ENCODE measurements at regions not wholly inside any gene's neighbourhood (a gene's known extent, or its start where the extent isn't known, plus 50 kb on each side); places are given as distances from the start of the nearest gene placed in this dataset.

DNA sequence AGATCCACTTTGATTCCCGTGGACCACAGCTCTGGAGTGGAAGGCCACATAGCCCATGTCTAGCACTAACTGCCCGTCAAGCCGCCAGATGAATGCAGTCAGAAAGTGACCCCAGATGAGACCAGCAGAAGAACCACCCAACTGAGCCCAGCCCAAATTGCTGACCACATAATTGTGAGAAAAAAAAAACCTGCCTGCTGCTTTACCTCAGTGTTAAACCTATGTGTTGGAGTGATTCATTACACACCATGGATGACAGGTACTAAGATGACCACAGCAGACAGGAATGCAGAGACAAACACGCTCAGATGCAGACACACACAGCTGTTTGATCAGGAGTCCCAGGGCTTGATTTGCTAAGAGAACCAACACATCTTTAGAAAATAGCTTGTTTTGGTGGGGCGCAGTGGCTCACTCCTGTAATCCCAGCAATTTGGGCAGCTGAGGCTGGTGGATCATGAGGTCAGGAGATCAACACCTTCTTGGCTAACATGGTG is 168.1 kb upstream of the PPP2R2D start:
- no peak for DNase-seq (ENCODE audit: low read depth in 2 of 2)

DNA sequence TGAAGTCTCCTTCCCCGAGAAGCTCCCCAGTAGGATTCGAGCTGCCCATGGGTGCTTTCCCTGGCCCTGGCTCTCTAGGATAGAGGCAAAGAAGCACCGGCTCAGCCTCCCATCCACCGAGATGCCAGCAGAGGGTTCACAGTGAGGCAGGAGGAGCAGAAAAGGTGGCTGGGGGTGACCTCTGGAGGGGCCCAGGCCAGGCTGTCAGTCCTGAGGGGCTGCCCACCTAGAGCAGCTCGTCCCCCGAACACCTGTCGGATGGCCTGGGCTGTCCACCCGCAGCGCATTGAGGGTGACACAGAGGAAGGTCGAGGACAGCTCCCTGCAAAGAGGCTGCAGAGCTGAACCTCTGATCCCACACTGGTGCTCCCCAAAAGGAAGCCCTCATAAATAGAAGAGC is 167.2 kb upstream of the PPP2R2D start:
- no peak for DNase-seq (ENCODE audit: low read depth in 2 of 2)

DNA sequence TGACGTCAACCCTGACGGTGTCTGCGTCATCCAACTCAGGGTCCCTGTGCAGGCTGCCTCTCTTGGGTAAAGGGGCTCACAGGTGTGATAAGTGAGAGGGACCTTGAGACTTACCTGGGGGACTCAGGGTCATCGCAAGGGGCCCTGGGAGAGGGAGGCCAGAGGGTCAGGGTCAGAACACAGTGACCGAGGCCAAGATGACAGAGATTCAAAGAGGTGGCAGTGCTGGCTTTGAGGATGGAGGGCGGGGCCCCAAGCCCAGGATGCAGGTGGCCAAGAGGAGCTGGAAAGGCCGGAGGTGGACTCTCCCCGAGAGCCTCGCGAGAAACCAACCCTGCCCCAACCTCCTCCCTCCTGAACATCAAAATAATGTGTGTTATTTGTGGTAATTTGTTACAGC is 165.2 kb upstream of the PPP2R2D start:
- DNase-seq (ENCODE audit: low read depth in 2 of 2), result no peak

DNA sequence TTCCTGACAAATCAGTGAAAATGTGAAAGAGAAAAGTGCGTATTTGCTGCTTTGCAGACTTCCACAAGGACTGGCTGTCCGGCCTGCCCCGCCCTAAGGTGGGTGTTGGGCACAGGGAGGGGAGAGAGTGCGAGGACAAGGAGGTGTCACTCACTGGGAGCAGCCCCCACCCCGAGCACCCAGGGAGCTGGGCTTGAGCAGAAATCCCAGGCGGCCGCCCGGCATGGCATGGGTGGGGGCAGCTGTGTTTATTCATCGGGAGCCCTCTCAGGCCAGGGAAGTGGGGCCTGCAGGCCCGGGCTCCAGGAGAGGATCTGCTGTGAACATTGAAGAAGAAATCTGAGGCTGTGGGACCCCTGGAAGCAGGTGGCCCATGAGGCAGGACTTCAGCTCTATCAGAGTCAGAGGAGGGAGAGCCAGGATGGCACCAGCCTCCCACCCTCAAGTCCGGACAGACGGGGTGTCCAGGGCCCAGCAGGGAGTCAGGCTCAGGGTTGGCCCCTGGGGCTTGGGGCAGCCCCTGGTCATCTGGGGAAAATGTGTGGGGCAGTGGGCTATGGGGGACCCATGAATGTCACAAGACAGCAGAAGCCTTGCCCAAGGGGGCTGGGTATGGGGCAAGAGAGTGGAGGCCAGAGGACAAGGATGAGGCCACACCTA is 164.4 kb upstream of the PPP2R2D start:
- no peak for DNase-seq (ENCODE audit: low read depth in 2 of 2)

DNA sequence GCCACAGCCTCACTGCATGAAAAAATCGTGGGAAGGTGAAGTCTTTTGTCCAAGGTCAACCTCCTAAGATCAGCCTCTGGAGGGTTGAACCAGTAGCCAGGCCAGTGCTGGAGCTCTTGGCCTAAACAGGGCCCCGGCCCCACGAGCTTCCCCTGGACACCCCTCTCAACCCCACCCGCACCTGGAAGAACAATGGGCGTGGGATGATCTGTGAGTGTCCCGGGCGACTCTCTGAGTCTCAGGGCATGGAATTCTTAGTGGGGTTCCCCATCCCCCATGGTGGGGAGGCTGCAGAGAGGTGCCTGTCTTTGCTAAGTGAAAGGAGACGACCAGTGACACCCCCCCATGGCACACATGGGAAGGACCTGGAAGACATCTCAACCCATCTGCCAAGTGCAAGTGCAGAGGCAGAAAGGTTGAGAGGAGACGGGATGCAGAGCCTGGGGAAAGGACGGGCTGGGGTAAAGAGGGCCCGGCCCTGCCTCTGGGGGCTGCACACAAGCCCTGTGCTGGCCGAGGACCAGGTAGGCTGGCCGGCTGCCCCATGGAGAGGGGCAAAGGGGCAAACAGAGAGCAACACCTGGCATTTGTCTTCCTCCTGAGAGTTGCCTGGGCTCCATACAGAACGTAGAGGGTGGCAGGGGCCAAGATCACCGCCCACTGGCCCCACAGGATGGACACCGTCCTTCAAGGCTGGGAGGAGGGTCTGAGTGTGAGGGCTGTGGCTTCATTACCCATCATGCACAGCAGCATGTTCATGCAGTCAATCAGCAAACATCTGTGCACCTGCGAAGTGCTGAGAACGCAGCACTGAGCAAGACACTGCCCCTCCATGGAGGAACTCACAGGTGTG is 163.0 kb upstream of the PPP2R2D start:
- DNase-seq (ENCODE audit: low read depth in 2 of 2), result no peak

DNA sequence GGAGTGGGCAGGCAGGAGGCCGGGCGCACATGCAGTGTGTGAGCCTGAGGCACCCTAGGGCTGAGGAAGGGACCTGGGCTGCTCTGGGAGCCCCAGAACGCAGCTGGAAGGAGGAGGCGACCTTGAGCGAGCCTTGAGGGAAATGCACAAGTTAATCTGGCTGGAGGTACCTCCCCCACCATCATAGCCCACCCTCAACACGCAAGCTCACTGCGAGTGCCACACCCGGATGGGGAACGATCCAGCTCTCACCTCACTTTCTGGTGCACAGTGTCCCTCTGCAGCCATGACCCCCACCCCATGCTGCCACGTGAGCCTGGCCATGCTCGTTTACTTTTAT is 162.4 kb upstream of the PPP2R2D start:
- DNase-seq (ENCODE audit: low read depth in 2 of 2), result no peak

DNA sequence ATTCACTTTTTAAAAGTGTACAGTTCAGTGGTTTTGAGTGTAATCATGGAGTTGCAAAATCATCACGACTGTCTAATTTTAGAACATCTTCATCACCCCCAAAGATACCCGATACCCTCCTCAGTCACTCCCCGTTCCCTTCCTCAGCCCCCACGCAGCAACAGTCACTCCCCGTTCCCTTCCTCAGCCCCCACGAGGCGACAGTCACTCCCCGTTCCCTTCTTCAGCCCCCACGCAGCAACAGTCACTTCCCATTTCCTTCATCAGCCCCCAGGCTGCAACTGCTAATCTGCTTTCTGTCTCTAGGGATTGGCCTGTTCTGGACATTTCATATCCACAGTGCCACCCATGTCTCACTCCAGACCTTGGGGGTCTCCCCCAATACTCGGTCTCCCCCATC is 161.6 kb upstream of the PPP2R2D start:
- DNase-seq (ENCODE audit: low read depth in 2 of 2), result no peak

DNA sequence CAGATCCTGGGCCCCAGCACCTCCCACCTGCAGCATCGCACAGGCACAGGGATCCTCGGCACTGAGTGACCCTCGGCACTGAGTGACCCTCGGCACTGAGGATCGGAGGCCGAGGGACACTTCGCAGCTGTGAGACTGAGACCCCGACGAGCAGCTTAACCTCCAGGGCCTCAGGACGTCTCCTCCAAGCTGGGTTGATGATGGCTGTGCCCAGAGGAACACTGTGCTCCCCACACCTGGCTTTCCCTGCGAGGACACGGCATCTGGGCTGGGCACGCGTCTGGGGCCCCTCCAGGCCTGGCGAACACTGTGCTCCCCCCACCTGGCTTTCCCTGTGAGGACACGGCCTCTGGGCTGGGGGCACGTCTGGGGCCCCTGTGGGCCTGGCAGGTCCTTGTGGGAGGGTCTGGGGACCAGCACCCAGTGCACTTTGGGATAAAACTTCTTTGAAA is 158.3 kb upstream of the PPP2R2D start:
- no peak for DNase-seq (ENCODE audit: low read depth in 2 of 2)

DNA sequence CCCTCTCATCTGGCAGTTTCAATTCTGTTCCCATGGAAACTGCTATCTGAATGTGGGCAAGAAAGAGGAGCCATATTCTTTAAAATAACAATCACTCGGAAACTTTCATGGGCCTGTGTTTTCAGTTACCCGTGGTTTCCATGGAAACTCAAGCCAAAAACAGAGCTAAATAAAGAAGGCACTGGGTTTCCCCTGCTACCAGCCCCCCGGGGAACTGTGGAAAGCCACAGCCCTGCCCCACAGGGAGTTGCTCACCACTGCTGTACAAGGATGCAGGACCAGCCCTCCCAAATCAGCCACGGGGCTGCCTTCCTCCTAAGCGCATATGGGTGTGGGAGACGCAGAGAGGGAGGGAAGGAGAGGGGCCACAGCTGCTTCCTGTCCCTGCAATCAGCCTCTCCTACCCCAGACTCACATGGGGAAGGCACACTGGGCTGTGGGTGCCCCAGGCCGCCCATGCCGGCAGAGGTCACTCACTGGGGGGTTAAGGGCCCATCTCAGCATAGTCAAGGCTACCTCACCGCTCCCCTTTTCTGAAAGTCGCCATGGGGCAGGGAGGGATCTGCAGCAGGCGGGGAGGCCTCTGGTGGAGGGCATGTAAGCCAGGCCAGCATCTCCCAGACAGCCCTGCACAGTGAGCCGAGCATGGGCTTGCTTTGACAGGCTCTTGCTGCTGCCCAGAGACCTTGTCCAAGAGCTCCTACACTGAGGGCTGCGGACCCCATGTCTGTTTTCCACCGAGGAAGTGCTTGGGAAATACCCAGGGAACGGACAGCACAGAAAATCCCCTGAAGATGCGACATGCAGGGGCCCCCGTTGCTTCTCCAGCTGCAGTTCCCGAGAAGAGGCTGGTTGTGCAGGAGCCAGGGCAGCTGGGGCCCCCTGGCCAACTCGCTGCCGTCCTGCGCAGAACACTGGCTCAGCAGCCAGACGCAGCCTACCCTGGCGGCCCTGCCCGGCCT is 157.3 kb upstream of the PPP2R2D start:
- DNase-seq (ENCODE audit: low read depth in 2 of 2), result no peak

DNA sequence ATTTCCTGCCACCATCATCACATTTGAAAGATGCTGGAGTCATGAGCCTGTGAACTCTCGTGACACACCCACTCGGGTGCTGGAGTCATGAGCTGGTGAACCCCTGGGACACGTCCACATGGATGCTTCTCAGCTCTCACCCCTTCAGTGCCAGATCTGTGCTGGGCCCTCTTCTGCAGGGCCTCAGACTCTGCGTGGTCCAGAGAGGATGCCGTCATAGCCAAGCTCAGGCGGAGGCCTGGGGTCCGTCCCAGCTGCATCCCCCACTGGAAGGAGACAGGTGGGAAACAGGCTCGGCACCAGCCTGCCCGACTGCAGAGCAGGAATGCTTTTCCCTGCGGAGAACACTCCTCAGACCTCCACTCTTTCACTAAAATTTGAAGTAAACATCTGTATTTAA is 156.5 kb upstream of the PPP2R2D start:
- no peak for DNase-seq (ENCODE audit: low read depth in 2 of 2)

DNA sequence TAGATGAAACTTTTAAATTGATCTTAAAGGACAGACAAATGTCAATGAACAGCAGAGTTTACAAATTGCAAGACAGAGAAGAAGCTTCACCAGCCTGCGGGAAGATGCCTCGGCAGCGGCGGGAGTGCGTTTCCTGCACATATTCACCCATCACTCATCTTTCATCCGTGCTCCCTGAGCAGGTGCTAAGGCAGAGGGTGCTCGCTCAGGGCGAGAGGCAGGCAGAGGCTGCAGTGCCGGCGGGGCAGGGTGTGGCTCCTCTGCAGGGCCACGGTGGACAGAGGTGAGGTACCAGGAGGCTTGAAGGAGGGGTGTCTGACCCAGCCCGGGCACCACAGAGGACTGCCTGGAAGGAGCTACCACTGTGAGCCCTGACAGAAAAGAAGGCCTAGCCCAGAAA is 155.2 kb upstream of the PPP2R2D start:
- no peak for DNase-seq (ENCODE audit: low read depth in 2 of 2)

DNA sequence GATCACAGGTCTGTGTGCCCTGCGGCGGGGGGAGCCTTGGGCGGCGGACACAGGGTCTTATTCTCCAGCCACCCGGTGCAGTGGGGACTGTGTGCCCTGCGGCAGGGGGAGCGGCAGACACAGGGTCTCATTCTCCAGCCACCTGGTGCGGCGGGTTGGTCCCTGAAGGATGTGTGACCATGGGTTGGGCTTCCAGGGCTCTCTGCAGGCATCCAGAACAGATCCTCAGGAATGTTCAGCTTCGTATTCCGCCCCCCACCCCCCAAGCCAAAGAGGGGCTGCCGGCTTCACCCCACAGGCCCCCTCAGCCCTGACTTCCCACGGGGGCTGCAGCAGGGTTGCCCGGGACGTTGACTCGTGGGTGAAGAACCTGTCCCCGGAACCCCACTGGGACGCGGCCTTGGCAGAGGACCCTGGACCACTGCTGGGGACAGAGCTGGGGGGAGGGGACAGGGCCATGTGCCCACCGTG is 154.5 kb upstream of the PPP2R2D start:
- no peak for DNase-seq (ENCODE audit: low read depth in 2 of 2)

DNA sequence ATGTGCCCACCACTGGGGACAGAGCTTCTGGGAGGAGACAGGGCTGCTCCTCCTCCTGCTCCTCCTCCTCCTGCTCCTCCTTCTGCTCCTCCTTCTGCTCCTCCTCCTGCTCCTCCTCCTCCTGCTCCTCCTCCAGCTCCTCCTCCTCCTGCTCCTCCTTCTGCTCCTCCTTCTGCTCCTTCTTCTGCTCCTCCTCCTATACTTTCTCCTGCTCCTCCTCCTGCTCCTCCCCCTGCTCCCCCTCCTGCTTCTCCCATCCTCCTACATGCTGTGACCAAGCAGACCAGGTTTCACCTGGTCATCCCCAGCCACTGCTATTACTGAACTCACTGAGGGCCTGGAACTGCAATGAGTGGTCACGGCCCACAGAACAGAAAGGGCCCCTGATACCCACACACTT is 154.0 kb upstream of the PPP2R2D start:
- no peak for DNase-seq (ENCODE audit: low read depth in 2 of 2)

DNA sequence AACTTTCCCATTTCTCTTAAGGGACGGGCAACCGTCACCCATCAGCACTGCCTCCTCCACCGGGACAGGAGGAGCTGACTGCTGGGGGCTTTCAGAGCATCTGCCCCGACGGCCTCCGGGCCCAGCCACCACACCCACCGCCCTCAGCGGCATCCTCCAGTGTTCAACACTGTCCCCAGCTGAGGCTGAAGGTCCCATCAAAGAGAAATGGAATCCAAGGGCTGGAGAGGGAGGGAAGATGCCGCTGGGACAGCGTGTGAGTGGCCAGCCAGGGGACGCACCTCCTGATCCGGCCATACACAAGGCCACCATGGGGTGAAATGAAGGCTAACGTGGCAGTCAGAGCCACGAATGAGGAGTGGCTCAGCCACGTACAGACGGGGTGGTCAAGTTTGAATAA is 153.6 kb upstream of the PPP2R2D start:
- no peak for DNase-seq (ENCODE audit: low read depth in 2 of 2)

DNA sequence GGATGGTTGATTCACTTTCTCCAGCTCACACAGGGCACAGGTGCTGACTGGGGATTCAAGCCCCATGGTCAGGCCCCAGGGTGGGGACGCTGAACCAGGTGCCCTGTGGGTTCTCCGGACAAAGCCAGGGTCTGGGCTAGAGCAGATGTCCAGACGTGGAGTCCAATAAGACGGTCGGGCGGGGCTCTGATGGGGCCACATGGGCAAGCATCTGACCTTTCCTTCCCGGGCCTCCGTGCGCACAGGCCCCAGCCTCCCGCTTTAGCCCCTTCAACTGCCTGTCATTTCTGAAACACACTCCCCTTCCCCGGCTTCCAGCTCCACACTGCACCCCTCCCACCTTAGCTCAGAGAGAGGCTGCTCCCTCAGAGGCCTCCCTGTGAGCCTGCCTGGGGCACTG is 153.0 kb upstream of the PPP2R2D start:
- DNase-seq (ENCODE audit: low read depth in 2 of 2), result no peak

DNA sequence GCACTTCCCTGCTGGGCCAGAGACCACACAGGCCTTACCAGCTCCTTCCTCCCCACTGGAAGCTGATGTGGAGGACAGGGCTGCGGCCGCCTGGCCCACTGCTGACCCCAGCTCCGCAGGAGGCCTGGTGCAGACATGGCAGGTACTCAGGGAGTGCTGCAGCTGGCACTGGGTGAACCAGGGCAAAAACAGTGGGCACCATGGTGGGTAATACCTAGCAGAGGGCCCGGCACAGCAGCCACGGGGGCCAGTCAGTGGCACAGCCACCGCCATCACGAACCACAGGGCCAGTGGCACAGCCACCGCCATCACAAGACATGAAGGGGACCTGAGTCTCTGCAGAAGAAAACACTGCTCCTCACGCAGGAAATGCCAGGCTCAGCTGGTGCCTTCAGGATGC is 152.6 kb upstream of the PPP2R2D start:
- no peak for DNase-seq (ENCODE audit: low read depth in 2 of 2)

DNA sequence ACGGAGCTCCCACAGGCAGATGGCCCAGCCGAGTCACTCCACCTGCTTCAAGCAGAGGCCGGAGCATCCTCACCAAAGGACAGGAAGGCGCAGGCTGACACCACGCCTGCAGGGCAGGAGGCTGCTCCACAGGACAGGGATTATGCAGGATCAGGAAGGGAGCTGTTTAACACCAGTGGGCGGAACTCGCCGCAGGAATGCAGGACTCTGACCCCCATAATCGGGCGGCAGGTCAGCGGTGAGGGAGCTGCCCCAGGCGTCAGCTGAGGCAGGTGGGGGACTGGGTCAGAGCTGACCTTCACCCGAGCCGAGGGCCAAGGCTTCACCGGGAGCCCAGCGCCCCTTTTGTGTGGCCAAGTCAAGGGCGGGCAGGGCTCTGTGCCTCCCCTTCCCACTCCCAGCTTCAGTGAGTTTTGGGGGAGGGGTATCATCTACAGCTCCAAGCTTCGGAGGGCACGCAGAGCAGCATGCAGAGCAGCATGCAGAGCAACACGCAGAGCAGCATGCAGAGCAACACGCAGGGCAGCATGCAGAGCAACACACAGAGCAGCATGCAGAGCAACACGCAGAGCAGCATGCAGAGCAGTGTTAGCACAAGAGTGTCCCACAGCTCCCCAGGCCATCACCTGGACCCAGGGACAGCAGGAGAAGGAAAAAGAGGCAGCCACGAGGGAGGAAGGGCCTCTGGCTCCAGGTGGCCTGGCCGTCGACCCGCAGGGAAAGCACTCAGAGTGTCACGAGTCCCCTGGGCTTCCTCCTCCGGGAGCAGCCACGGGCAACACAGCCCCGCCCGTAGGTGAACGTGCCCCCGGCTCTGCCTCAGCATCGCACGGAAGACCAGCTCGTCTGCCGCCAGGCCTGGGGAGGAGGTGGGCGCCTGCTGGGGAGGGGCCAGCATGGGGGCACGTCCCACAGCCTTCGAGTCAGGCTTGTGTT is 151.7 kb upstream of the PPP2R2D start:
- DNase-seq (ENCODE audit: low read depth in 2 of 2), result no peak

DNA sequence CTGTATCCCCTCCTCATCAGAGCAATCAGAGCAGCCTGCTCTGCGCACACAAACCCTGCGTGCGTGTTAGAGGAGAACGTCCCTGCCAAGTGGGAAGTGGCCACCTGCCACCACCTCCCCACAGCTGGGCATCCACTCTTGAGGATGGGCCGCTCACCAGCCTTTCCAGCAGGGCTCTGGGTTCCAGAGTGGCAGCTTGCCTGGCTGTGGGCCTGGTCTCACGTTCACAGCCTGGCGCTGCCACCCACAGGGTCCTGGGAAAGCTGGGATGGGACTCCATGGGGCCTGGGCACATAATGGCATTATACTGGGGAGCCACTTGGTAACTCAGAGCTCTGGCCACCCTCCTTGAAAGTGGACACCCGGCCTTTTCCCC is 151.1 kb upstream of the PPP2R2D start:
- DNase-seq (ENCODE audit: low read depth in 2 of 2), result no peak

DNA sequence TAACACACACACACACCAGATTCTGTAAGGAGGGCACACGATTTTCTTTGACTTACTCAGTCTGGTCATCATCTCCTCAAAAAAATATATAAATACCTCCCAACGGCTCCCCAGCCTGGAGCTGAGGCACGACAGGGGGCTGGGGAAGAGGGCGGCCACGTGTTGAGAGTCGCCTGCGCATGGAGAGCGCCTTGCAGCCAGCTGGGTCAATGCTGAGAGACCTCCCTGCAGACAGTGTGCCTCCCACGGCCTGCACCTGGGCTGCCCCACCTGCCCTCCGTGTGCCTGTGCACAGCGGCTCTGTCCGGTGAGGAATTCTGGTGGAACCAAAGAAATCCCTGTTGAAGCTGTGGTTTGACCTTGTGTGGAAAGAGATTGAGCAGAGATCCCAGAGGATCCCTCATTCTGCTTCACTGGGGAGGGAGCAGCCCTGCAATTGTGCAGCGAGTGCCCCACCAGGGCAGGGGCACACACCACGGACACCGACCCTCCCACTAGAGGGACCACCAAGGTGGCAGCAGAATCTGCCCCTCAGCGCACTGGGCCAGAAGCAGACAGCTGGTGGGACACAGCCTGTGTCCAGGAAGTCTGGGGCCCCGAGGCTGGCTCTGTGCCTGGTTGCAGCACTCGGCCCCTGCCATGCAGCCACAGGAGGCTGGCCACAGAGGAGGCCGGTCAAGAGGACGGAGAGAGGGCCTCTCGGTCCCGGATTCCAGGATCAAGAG is 150.5 kb upstream of the PPP2R2D start:
- no peak for DNase-seq (ENCODE audit: low read depth in 2 of 2)
